KG1 (cell line): ENCODE measurements at regions not wholly inside any gene's neighbourhood (a gene's known extent, or its start where the extent isn't known, plus 50 kb on each side); places are given as distances from the start of the nearest gene placed in this dataset.
A peak's percentile ranks its signal among the peaks of the same experiment; 100 is the strongest.

Experiments
- DNase-seq: peaks from one replicate; lab custom pipeline; 2025; lab: John Stamatoyannopoulos, UW

GRCh38 chr16:87229230-87230188 is 87.7 kb downstream of the C16orf95 start:
- DNase-seq: no peak

- no peak for DNase-seq
Measured at GRCh38 chr16:87230571-87230970, 86.6 kb downstream of the C16orf95 start.

- DNase-seq: no peak
Measured at GRCh38 chr16:87231295-87231694, 85.9 kb downstream of the C16orf95 start.

- DNase-seq: no peak
Measured at GRCh38 chr16:87231911-87232310, 85.3 kb downstream of the C16orf95 start.

- no peak for DNase-seq
Measured at GRCh38 chr16:87233928-87234327, 83.3 kb downstream of the C16orf95 start.

- no peak for DNase-seq
Measured at GRCh38 chr16:87234601-87235000, 82.6 kb downstream of the C16orf95 start.

GRCh38 chr16:87235810-87236515 is 81.2 kb downstream of the C16orf95 start:
- DNase-seq: peak; percentile 43

- no peak for DNase-seq
Measured at GRCh38 chr16:87236516-87237115, 80.6 kb downstream of the C16orf95 start.

- no peak for DNase-seq
Measured at GRCh38 chr16:87238361-87238715, 78.9 kb downstream of the C16orf95 start.

GRCh38 chr16:87239545-87239944 is 77.6 kb downstream of the C16orf95 start:
- no peak for DNase-seq

GRCh38 chr16:87240211-87241136 is 76.7 kb downstream of the C16orf95 start:
- no peak for DNase-seq

GRCh38 chr16:87241137-87241771 is 75.9 kb downstream of the C16orf95 start:
- no peak for DNase-seq

- DNase-seq: no peak
Measured at GRCh38 chr16:87243478-87243877, 73.7 kb downstream of the C16orf95 start.

- DNase-seq: no peak
Measured at GRCh38 chr16:87244636-87245197, 72.5 kb downstream of the C16orf95 start.

- DNase-seq: no peak
Measured at GRCh38 chr16:87245511-87245910, 71.7 kb downstream of the C16orf95 start.

GRCh38 chr16:87246269-87247065 is 70.7 kb downstream of the C16orf95 start:
- no peak for DNase-seq

GRCh38 chr16:87248714-87249113 is 68.5 kb downstream of the C16orf95 start:
- no peak for DNase-seq

- DNase-seq: no peak
Measured at GRCh38 chr16:87249425-87249824, 67.8 kb downstream of the C16orf95 start.

GRCh38 chr16:87250431-87250960 is 66.7 kb downstream of the C16orf95 start:
- no peak for DNase-seq
